Left lung (tissue), 4 donors: ENCODE measurements at regions not wholly inside any gene's neighbourhood (a gene's known extent, or its start where the extent isn't known, plus 50 kb on each side); places are given as distances from the start of the nearest gene placed in this dataset.

Experiments used
- ATAC-seq: fragments of 200-7000 bp; cut with Tn5 transposase; one replicate; pipeline ENCODE4 v1.9.1; 2020; ENCODE audit warnings: moderate library complexity
- DNase-seq, 4 donors: peaks; one replicate each; pipeline ENCODE4 v3.0.0-alpha.2; 2013 to 2020
- H3K27ac ChIP-seq, 2 donors: fragments of 200-600 bp; sonication (generic) in 1 of 2; one replicate each; pipeline versions ENCODE4 v1.5.0 to v1.8.0; 2020 to 2021
- H3K27me3 ChIP-seq, 2 donors: fragments of 200-600 bp; sonication (generic) in 1 of 2; one replicate each; pipeline versions ENCODE4 v1.5.0 to v1.8.0; 2020 to 2021
- H3K36me3 ChIP-seq, 2 donors: fragments of 200-600 bp; sonication (generic) in 1 of 2; one replicate each; pipeline versions ENCODE4 v1.5.0 to v1.8.0; 2020 to 2021
- H3K4me1 ChIP-seq, 2 donors: fragments of 200-600 bp; one replicate each; pipeline ENCODE4 v1.8.0; 2021
- H3K4me3 ChIP-seq, 2 donors: fragments of 200-600 bp; sonication (generic) in 1 of 2; one replicate each; pipeline versions ENCODE4 v1.5.0 to v1.8.0; 2020 to 2021; ENCODE audit warnings: mild to moderate bottlenecking in 1 of 2
- H3K9me3 ChIP-seq, 2 donors: fragments of 200-600 bp; sonication (generic) in 1 of 2; one replicate each; pipeline versions ENCODE4 v1.5.0 to v1.8.0; 2020 to 2021
- CTCF ChIP-seq, 2 donors: fragments of 200-600 bp; sonication (generic) in 1 of 2; IDR thresholded peaks; one replicate each; pipeline versions ENCODE4 v1.5.0 to v1.8.0; 2021; ENCODE audit warnings: antibody characterized with exemption in 2 of 2
- intact Hi-C, 2 donors: fragments of 100-400 bp; cut with DNase I; formaldehyde crosslinking; loops; one replicate each; pipeline versions ENCODE4 v1.11.2 to v1.14.2; 2022
- donor health status: DM: no; HTN: yes; CAD: no.
- donor health status: DM: no; HTN: no; CAD: no.

- no peak for DNase-seq
- no peak overlapping the region for H3K4me3 ChIP-seq
- intact Hi-C loops: no loop called here
- peak; percentile 37 for ATAC-seq
- no peak for TF ChIP-seq CTCF (IDR thresholded peaks at IDR 0.05)
- no peaks in the 10 kb centered on the region for H3K36me3 ChIP-seq
- H3K9me3 ChIP-seq: peaks cover 0 to 4% of the 10 kb centered on the region in 2 donors
- H3K27me3 ChIP-seq: no peaks in the 10 kb centered on the region
- no peak overlapping the region for H3K27ac ChIP-seq
- H3K4me1 ChIP-seq: no peaks in the 10 kb centered on the region
Observed at GRCh38 chr3:26989037-26989436, 366.5 kb downstream of the LRRC3B start.

GRCh38 chr3:26997226-26997625 is 372.0 kb downstream of the NEK10 start:
- H3K27me3 ChIP-seq: no peaks in the 10 kb centered on the region
- DNase-seq: no peak
- H3K36me3 ChIP-seq: no peaks in the 10 kb centered on the region
- H3K4me3 ChIP-seq: no peak overlapping the region
- no peaks in the 10 kb centered on the region for H3K4me1 ChIP-seq
- no peak for ATAC-seq
- peaks cover 0 to 12% of the 10 kb centered on the region in 2 donors for H3K9me3 ChIP-seq
- H3K27ac ChIP-seq: no peak overlapping the region
- TF ChIP-seq CTCF (IDR thresholded peaks at IDR 0.05): no peak
- intact Hi-C loops: no loop called here

- H3K27ac ChIP-seq: no peak overlapping the region
- no peak for TF ChIP-seq CTCF (IDR thresholded peaks at IDR 0.05)
- H3K27me3 ChIP-seq: no peaks in the 10 kb centered on the region
- H3K4me1 ChIP-seq: no peaks in the 10 kb centered on the region
- intact Hi-C loops: no loop called here
- H3K36me3 ChIP-seq: no peaks in the 10 kb centered on the region
- DNase-seq: peak in 1 of 4 donors; percentile 8
- no peak overlapping the region for H3K4me3 ChIP-seq
- no peak for ATAC-seq
- no peaks in the 10 kb centered on the region for H3K9me3 ChIP-seq
Observed at GRCh38 chr3:27010834-27011233, 358.3 kb downstream of the NEK10 start.

DNA sequence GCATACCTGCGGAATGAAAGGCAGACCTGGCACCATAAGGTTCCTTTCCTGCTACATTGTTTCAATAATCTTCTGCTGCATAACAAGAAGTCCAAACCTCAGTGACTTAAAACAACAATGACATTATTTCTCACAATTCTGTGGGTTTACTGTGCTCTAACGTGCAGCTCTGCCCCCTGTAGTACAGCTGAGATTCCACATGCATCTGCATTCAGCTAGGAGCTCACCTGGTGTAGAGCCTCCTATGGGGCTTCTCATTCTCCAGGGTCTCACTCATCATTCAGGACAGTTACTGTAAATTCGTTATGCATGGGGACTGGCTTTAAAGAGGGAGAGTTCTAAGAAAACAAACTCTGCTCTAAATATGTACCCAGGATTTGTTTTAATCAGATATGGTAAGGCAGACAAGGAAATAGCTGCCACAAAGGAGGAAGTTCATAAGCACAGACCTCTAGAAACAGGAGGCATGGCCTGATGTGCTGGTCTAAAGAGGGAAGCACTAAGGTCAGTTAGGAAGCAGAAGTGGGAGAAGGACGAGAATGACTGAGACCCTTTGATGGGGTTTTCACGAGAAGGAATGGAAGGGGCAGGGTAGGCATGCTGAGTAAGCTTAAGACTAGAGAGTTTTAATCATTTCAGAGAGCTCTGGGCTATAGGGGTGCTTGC is 347.0 kb downstream of the NEK10 start:
- peaks cover 0 to 4% of the 10 kb centered on the region in 2 donors for H3K9me3 ChIP-seq
- H3K4me3 ChIP-seq: no peak overlapping the region
- DNase-seq (no peak), ATAC-seq (no peak)
- intact Hi-C loops: no loop called here
- H3K4me1 ChIP-seq: no peaks in the 10 kb centered on the region
- no peaks in the 10 kb centered on the region for H3K27me3 ChIP-seq
- no peak for TF ChIP-seq CTCF (IDR thresholded peaks at IDR 0.05)
- no peak overlapping the region for H3K27ac ChIP-seq
- H3K36me3 ChIP-seq: no peaks in the 10 kb centered on the region

- no peak overlapping the region for H3K4me3 ChIP-seq
- no peak for DNase-seq
- TF ChIP-seq CTCF (IDR thresholded peaks at IDR 0.05): no peak
- no peak overlapping the region for H3K27ac ChIP-seq
- H3K4me1 ChIP-seq: no peaks in the 10 kb centered on the region
- no peaks in the 10 kb centered on the region for H3K36me3 ChIP-seq
- no peak for ATAC-seq
- no peaks in the 10 kb centered on the region for H3K27me3 ChIP-seq
- intact Hi-C loops: no loop called here
- H3K9me3 ChIP-seq: no peaks in the 10 kb centered on the region
Observed at GRCh38 chr3:27024493-27024892, 344.7 kb downstream of the NEK10 start.
